Activated T-helper 1 cell treated with anti-CD3 and anti-CD28 coated beads, Interleukin-2, amount 50 U/mL, for 16 hours (primary cell): ENCODE measurements at regions not wholly inside any gene's neighbourhood (a gene's known extent, or its start where the extent isn't known, plus 50 kb on each side); places are given as distances from the start of the nearest gene placed in this dataset.
"Not testable (repeated sequence)": the region's sequence is repeated elsewhere in the genome, so short reads cannot be mapped to it uniquely, and the experiment has no call there.

ENCODE experiments used
- DNase-seq, 2 donors: peaks; one replicate each; pipeline ENCODE4 v3.0.0-alpha.2; 2020; ENCODE audit warnings: low read depth in 1 of 2, low spot score in 1 of 2

DNA sequence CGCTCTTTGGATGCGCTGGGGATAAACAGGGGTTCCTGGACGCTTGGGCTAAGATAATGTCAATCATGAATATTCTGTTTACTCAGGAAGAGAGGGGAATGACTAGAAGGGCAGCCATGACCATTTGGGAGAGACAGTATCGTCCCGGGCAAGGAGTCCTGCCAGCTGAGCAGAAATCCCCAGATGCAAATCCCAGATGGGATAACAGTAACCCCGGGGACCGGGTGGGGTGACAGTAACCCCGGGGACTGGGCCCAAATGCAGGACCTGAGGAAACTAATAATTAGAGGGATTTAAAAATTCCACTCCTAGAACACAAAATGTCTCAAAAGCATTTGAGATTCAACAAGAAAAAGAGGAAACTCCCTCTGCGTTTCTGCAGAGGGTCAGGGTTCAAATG, 189.0 kb upstream of the PPP1R26 start:
- no peak for DNase-seq

DNA sequence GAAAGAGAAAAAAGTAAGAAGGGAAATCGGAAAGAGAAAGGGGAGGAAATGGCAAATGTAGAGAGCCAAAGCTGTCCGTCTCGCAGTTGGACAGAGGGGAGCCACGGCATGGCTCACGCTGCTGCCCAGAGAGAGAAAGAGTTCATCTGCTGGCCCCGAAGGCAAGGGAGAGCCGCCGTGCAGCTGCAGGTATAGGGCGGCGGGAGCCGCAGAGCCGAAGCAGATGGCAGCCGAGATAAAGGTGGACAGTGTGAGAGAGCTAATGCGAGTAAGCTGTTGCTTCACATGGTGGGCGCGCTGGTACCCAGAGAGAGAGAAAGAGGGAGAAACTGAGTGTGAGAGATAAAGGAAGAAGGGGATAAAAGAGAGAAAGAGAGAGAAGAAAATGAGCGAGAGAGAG, 188.4 kb upstream of the PPP1R26 start:
- DNase-seq, result no peak

DNA sequence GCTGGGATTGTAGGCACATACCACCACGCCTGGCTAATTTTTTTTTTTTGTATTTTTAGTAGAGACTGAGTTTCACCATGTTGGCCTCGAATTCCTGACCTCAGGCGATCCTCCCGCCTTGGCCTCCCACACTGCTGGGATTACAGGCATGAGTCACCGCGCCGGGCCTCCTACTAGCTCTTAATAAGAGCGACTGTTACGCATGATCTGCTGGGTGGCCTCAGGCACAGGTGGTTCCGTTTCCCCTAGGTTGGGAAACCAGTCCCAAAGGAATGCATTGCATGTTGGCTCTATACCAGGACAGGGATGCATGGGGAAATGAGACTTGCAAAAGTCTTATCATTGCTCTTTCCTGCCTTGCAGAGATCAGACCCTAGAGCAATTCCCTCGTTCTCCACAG, 184.7 kb upstream of the PPP1R26 start:
- DNase-seq, result no peak

DNA sequence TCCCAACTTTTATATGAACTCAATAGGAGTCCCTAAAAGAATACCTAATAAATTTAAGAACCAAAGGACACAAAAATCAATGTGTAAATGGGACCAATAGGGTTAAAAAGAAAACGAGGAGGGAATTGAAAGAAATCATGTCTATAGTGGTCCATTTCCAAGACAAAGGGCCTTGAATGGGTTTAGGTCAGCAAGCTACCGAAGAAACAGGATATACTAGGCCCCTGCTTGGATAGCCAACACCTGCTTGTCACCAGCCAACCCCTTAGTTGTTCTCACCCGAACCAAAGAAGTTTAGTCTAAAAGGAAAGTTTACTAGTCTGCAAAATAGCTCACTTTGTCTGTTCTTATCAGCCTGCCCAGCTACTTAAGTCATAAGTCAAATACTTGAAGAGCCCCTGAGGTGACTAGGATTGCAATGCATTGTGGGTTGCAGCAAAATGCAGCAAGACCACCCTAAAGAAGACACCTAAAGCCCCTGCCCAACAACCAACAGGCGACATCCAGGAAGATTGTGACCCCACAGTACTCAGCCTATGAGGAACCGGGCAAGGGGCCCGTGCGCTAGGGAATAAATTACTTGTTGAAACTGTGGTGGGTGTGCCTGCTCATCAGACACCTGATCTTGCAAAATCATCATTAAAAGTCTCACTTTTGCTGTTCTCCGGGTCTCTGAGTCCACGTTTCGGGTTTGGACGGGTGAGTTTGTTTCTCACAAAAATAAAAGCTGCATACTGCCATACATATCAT, 183.9 kb upstream of the PPP1R26 start:
- no peak for DNase-seq

DNA sequence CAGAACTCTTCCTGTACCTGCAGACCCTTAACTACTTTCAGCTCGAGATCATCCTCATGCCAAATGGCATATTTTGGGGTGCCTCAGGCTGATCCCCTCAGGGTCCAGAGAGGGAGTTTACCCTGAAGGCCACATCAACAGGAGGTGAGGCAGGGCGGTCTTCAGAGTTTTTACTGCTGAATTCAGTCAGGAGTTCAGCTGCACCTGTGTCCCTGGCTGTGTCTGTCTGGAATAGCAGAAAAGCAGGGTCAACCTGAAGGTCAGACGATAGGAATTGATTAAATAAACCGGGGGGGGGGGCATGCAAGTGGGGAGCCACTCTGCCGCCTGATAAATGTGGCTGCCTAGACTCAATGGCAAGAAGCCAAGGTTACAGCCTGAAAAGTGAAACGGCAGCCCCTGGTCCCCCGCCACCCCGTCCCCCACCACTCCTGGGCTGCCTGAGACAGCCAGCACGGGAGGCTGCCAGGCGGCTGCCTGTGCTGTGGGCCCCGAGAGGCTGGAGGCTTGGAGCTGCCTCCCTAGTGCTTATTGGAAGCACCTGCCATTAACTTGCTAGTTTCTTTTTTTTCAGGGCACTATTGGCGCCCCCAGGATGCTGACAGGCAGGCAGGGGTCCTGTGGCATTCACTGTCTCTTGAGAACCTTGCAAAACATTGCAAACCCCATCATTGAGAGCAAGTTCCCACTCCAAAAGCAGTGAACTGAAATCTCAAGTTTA, 182.7 kb upstream of the PPP1R26 start:
- no peak for DNase-seq

DNA sequence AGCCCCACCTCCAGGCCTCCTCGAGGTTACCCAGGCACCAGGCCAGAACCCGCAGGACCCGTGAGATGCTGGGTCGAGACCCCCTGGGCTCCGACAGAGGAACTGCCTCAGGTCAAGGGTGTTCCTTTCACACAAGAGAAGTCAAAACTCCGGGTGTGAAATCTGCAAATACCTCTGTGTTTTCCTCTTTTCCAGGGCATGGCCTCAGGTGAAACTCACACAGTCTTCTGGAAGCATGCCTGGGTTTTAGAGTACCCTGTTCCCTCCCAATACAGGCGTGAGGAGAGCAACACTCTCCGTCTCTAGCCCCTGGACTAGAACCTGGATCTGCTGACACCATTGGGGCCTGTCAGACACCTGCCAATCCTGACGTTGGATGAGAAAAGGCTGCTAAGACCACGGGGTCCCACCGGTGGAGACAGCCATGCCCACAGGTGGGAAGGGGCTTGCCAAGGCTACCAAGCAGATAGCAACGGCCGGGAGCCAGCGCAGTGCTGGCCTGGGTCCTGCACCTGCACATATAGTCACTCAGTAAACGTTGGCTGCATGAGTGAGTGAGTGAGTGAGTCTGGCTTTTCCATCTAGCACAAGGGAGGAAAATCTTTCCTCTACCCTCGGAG, 182.0 kb upstream of the PPP1R26 start:
- DNase-seq, result no peak

DNA sequence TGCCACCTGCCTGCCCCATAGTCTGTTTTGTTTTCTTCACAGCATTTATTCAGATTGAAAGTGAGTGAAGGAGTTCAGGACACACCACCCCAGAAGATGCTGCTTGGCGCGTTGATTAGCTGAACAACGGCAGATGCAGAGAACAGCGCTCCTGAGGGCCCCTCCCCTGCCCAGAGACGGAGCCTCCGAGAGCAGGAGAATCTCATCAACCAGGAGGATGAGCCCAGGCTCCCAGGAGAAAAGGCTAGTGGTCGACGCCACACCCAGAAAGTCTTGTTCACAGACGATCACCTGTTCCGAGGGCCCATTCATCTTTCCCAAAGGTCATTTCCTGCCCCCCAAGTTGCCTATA, 180.4 kb upstream of the PPP1R26 start:
- no peak for DNase-seq

DNA sequence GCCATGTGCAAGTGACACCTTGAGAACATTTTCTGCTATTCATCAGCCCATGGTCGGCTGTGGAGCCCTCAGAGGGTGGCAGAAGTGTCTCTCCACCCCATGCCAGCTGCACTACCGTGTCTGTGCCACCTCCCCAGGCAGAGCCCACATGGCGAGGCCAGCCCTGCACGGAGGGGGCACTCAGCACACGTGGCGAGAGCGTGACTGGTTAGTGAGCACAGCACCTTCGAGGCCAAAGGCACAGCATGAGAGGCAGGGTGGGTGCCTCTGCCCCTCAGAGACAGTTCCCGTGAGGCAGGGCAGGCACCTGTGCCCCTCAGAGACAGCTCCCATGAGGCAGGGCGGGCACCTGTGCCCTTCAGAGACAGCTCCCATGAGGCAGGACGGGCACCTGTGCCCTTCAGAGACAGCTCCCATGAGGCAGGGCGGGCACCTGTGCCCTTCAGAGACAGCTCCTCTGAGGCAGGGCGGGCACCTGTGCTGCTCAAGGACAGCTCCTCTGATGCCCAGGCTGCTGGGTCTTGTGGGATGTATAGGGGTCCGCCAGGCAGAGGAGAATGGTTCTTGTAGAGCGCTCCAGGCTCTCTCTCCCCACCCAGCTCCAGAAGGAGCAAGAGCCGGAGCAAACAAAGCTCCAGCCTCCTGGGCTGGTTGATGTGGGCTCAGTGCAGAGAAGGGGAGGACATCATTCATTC, 179.8 kb upstream of the PPP1R26 start:
- DNase-seq, result no peak

DNA sequence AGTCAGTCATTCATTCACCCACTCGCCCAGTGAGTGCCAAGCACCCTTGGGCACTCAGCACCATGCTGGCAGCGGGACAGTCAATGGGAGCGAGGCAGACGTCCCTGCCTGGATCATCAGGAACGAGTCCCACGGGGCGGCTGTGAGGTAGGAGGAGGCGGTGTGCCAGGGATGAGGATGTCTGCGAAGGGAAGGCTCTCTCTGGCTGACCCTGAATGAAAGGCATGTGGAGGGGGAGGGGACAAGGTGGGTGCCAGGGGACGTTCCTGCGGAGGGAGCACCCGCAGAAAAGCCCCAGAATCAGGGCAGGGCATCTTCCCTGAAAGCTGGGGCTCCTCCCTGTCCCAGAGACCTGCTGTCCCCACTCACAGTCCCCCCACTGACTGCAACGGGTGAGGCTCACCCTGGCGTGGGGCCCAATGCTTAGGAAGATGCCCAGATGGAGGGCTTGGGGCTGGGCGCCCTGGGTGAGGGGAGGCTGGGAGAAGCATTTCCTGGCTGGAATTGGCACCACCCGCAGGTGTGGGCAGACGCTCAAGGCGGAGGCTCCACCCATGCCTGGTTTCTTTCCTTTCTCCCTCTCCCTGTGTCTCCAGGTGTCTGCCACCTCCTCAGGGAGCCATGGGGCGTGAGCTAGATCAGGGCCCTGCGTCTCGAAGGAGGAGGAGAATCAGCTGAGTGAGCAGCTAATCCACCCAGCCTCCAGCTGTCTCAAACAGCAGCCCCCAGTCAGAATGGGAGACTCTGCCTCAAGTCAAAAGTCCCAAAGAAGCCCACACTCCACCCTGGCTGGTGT, 179.0 kb upstream of the PPP1R26 start:
- DNase-seq, result no peak

DNA sequence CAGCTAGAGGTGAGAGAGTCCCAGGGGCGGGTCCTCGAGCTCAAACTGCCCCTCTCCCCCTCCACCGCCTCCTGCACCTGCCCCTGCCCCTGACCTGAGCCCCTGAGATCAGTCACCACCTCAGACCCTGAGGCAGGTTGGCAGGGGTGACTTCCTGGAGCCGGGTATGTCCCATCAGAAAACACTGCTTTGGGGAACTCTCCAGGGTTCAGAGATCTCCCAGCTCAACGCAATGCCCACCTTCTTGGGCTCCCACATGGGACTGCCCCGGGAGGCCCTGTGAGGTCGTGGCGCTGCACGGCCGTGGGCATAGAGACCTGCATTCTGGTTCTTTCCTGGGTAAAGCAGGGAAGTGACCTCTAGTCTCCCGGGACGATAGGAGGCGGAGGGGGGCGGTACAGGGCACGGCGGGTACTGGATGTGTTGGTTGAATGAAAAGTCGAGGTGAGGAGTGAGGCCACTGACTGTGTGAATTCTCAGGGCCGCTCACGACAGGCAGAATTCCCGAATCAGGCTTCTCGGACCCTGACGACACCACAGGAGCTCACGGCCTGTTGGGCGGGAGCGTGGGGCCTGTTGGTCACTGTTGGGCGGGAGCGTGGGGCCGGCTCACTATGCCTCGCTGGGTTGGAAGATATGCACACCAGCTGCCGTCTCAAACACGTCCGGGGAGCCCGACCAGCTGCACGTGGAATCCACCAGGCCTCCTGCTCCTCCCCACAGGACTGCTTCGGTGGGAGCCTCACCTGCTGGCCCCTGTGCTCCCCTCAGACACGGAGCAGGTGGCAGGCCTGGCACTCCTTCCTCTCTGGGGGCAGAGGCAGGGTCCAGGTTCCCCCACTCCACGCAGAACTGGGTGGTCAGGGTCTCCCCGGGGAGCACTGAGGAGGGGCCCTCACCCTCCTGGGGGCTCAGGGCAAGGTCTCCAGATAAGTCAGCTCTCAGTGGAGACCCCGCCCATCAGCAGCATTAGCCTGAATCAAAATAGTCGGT, 178.0 kb upstream of the PPP1R26 start:
- no peak for DNase-seq

DNA sequence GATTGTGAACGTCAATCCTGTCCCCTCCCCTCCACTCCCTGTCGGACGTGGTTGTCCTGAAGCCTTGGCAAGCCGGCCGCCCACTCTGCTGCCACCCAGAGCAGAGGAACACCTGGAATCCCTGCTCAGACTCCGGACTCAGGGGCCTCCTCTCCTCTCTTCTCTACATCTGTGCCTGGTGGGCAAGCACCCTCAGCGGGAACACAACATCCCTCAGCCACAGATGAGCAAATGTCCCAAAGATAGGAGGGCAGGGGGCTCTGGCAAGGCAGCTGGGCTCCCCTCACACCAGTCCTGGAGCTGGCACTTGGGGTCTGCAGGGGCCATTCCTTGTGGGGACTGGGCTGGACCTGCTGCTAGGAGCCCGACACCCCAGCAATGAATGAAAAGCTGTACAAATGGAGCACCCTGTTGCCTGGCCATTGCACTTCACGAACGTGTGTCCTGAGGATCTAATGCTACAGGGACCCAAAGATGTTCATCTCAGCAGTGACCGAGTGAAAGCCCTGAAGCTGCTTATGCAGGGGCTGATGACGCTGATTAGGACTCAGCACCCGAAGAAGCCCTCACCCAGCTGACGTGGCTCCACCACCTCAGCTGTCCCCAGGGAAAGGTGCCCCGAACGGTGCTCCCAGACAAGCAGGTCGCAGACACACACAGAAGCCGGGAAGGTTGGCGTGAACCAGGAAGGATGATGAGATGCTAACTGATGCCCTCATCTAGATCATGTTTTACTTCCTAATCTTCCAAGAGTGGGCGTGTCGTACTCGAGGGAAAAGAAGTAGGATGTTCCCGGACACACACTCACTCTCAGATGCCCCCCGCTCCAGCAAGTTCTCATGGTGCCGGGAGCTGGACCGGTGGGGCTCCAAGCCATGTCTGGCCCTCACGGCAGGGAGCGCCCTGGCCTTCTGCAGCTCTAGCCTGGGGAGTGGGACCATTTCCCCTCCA, 177.0 kb upstream of the PPP1R26 start:
- DNase-seq, result no peak

DNA sequence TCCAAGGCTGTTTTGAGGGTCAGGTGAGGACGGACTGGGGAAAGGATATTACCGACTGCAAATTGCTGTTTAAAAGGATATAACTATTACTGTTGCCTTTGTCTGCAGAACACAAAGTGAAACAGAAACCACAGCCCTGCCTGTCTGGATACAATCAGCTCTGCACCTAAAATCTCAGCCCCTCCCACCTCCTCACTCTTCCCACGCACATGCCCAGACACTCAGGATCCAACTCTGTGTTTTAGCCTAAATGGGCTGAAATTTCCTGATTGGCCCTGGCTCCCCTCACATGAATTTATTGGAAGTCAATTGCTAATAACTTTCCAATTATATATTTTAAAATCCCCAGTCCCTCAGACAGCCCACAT, 176.3 kb upstream of the PPP1R26 start:
- no peak for DNase-seq

DNA sequence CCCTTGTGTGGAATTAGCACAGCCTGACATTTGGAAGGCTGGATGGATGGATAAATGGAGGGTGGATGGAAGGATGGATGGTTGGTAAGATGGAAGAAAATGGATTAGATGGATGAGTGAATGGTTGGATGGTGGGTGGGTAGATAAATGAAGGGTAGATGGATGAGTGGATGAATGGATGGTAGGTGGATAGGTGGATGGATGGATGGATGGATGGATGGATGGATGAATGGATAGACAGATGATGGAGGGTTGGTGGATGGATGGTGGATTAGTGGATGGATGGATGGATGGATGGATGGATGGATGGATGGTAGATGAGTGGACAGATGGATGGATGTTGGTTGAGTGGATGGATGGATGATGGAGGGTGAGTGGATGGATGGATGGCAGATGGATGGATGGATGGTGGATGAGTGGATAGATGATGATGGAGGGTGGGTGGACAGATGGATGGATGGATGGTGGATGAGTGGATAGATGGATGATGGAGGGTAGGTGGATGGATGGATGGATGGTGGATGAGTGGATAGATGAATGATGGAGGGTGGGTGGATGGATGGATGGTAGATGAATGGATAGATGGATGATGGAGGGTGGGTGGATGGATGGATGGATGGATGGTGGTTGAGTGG, 175.6 kb upstream of the PPP1R26 start:
- DNase-seq, result no peak

DNA sequence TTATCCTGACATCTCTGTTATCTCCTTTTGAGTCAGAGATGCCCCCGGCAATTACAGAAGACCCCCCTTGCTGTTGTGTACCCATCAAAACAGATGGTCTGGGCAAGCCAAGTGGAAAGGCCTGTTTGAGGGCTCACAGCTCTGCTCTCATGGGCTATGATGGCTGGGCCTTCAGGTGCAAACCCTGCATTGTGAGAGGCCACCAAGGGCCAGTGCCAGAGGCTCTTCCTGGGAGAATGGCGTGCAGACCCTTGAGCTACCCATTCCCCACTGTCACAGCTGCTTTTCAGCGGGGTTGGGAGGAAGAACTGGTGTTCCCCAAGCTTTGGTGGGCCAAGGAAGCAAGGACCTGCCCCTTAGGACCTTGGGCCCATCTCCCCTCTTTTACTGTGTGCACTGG, 174.7 kb upstream of the PPP1R26 start:
- no peak for DNase-seq

DNA sequence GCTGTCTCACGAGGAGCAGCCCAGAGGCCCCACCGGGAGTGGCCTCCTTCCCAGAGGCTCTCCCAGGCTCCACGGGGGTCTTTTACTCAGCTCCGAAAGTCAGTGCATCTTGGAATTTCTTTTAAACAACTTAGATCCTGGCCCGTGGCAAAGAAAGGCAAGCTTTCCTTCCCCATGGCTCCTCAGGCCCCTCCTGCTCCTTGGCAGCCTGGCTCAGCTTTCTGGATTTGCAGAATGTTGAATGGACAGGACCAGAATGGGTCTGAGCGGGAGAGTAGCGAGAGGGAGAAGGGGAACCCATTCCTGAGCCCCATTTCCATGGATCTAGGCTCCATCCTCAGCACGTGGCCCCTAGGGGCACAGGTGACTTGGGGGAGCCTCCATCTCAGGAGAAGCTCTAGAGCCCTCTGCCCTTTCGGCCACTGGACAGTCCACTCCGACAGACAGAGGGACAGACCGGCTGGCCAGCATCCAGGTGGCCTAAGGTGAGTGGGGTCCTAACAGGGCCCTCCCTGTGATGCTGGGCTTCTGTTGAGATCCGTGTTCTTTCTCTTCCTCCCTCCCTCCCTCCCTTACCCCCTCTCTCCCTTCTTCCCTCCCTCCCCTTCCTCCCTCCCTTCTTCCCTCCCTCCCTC, 173.9 kb upstream of the PPP1R26 start:
- DNase-seq, result no peak

DNA sequence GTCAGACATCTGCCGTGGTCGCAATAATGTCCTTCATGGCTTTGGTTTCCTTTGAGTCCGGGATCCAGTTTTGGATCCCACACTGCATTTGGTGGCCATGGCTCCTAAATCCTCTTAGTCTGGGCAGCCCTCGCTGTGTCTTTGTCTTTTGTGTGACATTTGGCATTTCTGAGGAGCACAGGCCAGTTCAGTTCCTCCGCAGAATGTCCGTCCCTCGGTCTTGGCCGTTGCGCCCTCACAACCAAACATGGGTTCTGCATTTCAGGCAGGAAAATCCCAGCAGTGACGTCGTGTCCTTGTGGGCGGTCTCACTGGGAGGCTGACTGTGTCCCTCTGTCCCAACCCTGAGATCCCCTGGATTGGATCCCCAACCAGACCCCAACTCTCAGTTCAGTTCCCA, 172.9 kb upstream of the PPP1R26 start:
- no peak for DNase-seq

DNA sequence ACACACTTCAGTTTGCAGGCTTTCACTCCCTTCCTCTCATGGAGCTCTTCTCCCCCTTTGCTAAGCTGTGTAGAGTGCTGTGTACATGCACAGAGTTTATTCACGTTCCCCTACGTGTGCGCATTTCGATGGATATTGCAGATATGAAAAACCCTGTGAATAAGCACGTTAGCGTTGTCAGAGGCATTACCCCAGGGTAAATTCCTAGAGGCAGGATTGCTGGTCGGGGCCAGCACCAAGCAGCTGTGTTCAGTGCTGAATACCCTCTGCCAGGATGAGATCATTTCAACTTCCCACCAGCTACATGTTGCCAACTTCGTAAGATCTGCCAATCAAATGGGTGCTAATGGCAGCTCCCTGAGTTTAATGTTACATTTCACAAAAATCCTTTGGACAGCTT, 172.3 kb upstream of the PPP1R26 start:
- DNase-seq, result no peak

DNA sequence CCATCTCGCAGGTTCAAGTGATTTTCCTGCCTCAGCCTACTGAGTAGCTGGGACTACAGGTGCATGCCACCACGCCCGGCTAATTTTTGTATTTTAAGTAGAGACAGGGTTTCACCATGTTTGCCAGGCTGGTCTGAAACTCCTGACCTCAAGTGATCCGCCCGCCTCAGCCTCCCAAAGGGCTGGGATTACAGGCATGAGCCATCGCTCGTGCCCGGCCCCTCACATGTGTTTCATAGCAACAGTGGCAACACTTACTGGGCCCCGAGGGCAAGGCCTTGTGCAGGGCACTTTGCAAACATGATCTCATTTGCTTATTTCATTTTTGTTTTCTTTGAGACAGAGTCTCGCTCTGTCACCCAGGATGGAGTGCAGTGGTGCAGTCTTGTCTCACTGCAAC, 171.7 kb upstream of the PPP1R26 start:
- DNase-seq, result not testable (repeated sequence)
